ENCODE measurements at regions not wholly inside any gene's neighbourhood (a gene's known extent, or its start where the extent isn't known, plus 50 kb on each side); places are given as distances from the start of the nearest gene placed in this dataset.

DNA sequence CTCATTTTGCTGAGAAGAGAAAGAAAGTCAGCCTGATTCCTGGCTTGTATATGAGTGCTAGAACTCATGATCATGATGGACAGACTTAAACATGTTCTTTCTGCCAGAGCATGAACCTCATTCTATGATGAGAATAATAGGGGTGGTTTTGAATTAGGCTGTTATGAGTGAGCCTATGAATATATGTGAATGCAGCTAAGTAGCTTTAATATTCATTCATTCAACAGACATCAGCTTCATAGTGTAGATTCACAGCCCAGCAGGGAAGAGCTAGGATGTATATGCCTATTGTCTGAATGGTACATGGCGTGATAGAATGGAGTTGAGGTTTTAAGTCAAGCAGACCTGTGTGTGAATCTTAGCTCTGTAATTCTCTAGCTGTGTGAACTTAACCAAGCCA, 573.2 kb downstream of the DHX35 start:
- H3K27me3 ChIP-seq (ENCODE audit: control insufficient read depth, insufficient read depth, low read length): no peaks in the 10 kb centered on the region
- DNase-seq (ENCODE audit: low read depth): no peak
- no peak overlapping the region for H3K4me3 ChIP-seq (ENCODE audit: low read depth, low read length)
- no peaks in the 10 kb centered on the region for H3K36me3 ChIP-seq (ENCODE audit: control insufficient read depth, insufficient read depth, low read length)
- TF ChIP-seq, protein P1, sequence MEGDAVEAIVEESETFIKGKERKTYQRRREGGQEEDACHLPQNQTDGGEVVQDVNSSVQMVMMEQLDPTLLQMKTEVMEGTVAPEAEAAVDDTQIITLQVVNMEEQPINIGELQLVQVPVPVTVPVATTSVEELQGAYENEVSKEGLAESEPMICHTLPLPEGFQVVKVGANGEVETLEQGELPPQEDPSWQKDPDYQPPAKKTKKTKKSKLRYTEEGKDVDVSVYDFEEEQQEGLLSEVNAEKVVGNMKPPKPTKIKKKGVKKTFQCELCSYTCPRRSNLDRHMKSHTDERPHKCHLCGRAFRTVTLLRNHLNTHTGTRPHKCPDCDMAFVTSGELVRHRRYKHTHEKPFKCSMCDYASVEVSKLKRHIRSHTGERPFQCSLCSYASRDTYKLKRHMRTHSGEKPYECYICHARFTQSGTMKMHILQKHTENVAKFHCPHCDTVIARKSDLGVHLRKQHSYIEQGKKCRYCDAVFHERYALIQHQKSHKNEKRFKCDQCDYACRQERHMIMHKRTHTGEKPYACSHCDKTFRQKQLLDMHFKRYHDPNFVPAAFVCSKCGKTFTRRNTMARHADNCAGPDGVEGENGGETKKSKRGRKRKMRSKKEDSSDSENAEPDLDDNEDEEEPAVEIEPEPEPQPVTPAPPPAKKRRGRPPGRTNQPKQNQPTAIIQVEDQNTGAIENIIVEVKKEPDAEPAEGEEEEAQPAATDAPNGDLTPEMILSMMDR (IDR thresholded peaks at IDR 0.05; ENCODE audit: insufficient read depth, low read length, poor library complexity, severe bottlenecking): no peak

DNA sequence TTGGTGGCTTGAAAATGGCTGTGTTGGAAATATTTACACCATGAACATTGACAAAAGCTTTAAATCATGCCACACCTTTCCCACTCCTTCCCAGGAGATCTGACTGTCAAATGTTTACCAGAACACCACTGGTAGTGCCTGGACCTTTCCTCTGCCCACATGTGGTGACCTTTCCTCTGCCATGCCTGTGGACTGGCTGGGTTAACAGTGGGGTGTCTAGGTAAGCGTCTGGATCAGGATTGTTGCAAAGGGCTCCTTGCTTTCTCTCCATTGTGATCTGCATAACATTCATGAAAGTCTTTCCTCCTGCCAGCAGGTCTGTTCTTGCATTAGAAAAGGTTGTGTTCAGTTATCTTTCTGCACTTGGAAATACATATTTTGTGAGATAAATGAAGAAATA, 572.7 kb downstream of the DHX35 start:
- TF ChIP-seq, protein P1 (IDR thresholded peaks at IDR 0.05; ENCODE audit: insufficient read depth, low read length, poor library complexity, severe bottlenecking): no peak
- H3K36me3 ChIP-seq (ENCODE audit: control insufficient read depth, insufficient read depth, low read length): no peaks in the 10 kb centered on the region
- H3K4me3 ChIP-seq (ENCODE audit: low read depth, low read length): no peak overlapping the region
- no peak for DNase-seq (ENCODE audit: low read depth)
- no peaks in the 10 kb centered on the region for H3K27me3 ChIP-seq (ENCODE audit: control insufficient read depth, insufficient read depth, low read length)

DNA sequence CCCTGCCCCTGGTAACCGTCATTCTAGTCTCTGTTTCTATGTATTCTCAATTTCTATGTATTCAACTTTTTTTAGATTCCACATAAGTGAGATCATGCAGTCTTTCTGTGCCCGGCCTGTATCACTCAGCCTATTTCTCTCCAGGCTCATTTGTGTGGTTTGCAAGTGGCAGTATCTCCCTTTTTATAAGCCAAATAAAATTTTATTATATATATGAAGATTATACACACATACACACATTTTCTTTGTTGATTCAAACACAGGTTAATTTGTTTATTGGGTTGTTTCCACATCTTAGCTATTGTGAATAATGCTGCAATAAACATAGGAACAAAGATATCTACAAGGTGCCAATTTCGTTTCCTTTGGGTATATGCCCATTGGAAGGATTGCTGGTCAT, 571.7 kb downstream of the DHX35 start:
- no peaks in the 10 kb centered on the region for H3K36me3 ChIP-seq (ENCODE audit: control insufficient read depth, insufficient read depth, low read length)
- no peak for DNase-seq (ENCODE audit: low read depth)
- TF ChIP-seq, protein P1 (IDR thresholded peaks at IDR 0.05; ENCODE audit: insufficient read depth, low read length, poor library complexity, severe bottlenecking): no peak
- H3K4me3 ChIP-seq (ENCODE audit: low read depth, low read length): no peak overlapping the region
- no peaks in the 10 kb centered on the region for H3K27me3 ChIP-seq (ENCODE audit: control insufficient read depth, insufficient read depth, low read length)

DNA sequence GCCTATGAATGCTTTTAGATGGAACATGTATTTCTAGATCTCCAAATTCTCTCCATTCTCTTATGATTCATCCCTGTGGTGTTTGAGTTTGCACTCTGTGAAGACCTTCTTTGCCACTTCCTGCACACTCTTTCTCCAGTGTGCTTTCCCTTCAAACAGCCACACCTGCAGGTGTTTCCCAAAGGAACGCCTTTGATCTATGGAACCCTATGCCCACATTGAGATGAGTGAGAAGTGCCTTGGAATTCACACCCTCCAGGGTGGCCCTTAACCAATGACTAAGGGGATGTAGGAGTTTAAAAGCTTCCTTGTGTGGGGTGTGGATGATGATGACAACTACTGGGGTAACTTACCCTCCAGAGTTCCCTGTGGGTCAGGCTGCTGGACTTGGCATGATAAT, 570.1 kb downstream of the DHX35 start:
- H3K36me3 ChIP-seq (ENCODE audit: control insufficient read depth, insufficient read depth, low read length): no peaks in the 10 kb centered on the region
- no peak for DNase-seq (ENCODE audit: low read depth)
- H3K27me3 ChIP-seq (ENCODE audit: control insufficient read depth, insufficient read depth, low read length): no peaks in the 10 kb centered on the region
- H3K4me3 ChIP-seq (ENCODE audit: low read depth, low read length): no peak overlapping the region
- TF ChIP-seq, protein P1 (IDR thresholded peaks at IDR 0.05; ENCODE audit: insufficient read depth, low read length, poor library complexity, severe bottlenecking): no peak

DNA sequence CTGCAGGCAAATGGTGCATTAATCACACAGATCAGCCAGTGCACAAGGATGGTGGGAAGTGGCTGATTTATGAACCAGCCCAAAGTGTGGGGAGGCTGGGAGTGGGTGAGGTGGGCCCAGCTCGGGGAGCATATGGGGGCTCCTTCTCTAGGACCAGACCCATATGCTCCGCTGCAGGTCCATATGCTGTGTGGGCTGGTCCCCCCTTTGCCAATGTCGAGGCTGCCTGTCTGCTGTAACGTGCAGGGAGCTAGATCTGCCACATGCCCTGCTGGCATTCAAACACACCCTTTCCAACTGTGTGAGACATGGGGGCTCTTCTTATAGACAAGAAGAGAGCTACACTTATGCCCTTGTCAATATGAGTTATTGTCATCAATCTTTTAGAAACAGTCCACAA, 566.3 kb downstream of the DHX35 start:
- no peaks in the 10 kb centered on the region for H3K36me3 ChIP-seq (ENCODE audit: control insufficient read depth, insufficient read depth, low read length)
- no peak overlapping the region for H3K4me3 ChIP-seq (ENCODE audit: low read depth, low read length)
- no peaks in the 10 kb centered on the region for H3K27me3 ChIP-seq (ENCODE audit: control insufficient read depth, insufficient read depth, low read length)
- TF ChIP-seq, protein P1 (IDR thresholded peaks at IDR 0.05; ENCODE audit: insufficient read depth, low read length, poor library complexity, severe bottlenecking): no peak
- DNase-seq (ENCODE audit: low read depth): no peak

DNA sequence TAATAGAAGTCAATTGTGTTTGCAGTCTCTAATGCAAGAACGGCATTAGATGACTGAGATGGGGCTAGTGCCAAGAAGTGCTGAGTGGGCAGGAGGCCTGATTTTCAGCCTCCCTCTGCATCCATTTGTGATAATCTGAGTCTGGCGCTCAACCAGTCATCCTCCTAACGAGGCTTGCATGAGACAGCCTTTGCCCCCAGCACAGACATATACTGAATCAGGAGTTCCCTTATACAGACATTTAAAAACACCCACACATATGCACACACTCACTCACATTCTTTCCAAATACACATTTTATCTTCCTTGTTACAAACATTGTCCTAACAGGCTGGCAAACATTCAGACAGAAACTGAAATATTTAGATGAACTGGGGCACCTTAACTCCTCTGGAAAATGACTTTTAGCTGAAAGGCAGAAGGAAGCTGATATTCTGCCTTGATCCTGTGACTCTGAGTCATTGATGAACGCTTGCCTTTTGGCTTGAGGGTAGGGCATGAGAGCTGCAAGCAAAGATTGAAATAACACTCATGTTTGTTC, 562.3 kb downstream of the DHX35 start:
- no peak for DNase-seq (ENCODE audit: low read depth)
- Histone ChIP-seq H3K36me3 (ENCODE audit: control insufficient read depth, insufficient read depth, low read length) (no peaks in the 10 kb centered on the region), H3K4me3 (ENCODE audit: low read depth, low read length) (no peak overlapping the region), H3K27me3 (ENCODE audit: control insufficient read depth, insufficient read depth, low read length) (no peaks in the 10 kb centered on the region)
- TF ChIP-seq, protein P1 (IDR thresholded peaks at IDR 0.05; ENCODE audit: insufficient read depth, low read length, poor library complexity, severe bottlenecking): no peak

All from kidney epithelial cell (primary cell).